ENCODE measurements at regions not wholly inside any gene's neighbourhood (a gene's known extent, or its start where the extent isn't known, plus 50 kb on each side); places are given as distances from the start of the nearest gene placed in this dataset.
"Not testable (repeated sequence)": the region's sequence is repeated elsewhere in the genome, so short reads cannot be mapped to it uniquely, and the experiment has no call there.

- no peak for DNase-seq (ENCODE audit: low spot score)
Measured at GRCh38 chr13:71214357-71214756, 652.6 kb downstream of the DACH1 start.

GRCh38 chr13:71213252-71213821 is 653.7 kb downstream of the DACH1 start:
- DNase-seq (ENCODE audit: low spot score), result no peak

GRCh38 chr13:71210861-71211260 is 656.1 kb downstream of the DACH1 start:
- no peak for DNase-seq (ENCODE audit: low spot score)

GRCh38 chr13:71209217-71209616 is 657.8 kb downstream of the DACH1 start:
- DNase-seq (ENCODE audit: low spot score), result no peak

GRCh38 chr13:71184583-71184982 is 682.4 kb downstream of the DACH1 start:
- not testable (repeated sequence) for DNase-seq (ENCODE audit: low spot score)

GRCh38 chr13:71183352-71183751 is 683.7 kb downstream of the DACH1 start:
- DNase-seq (ENCODE audit: low spot score), result not testable (repeated sequence)

- DNase-seq (ENCODE audit: low spot score), result no peak
Measured at GRCh38 chr13:71171740-71172139, 695.3 kb downstream of the DACH1 start.

GRCh38 chr13:71169180-71169579 is 697.8 kb downstream of the DACH1 start:
- DNase-seq (ENCODE audit: low spot score), result no peak

- DNase-seq (ENCODE audit: low spot score), result no peak
Measured at GRCh38 chr13:71156550-71156949, 710.5 kb downstream of the DACH1 start.

GRCh38 chr13:71149498-71150363 is 717.3 kb downstream of the DACH1 start:
- no peak for DNase-seq (ENCODE audit: low spot score)

GRCh38 chr13:71149046-71149445 is 718.0 kb downstream of the DACH1 start:
- no peak for DNase-seq (ENCODE audit: low spot score)

- no peak for DNase-seq (ENCODE audit: low spot score)
Measured at GRCh38 chr13:71148396-71148795, 718.6 kb downstream of the DACH1 start.

- no peak for DNase-seq (ENCODE audit: low spot score)
Measured at GRCh38 chr13:71144883-71145282, 722.1 kb downstream of the DACH1 start.

GRCh38 chr13:71137101-71137500 is 729.9 kb downstream of the DACH1 start:
- DNase-seq (ENCODE audit: low spot score), result no peak

GRCh38 chr13:71124230-71124629 is 742.8 kb downstream of the DACH1 start:
- DNase-seq (ENCODE audit: low spot score), result no peak

- no peak for DNase-seq (ENCODE audit: low spot score)
Measured at GRCh38 chr13:71118779-71119364, 748.1 kb downstream of the DACH1 start.

GRCh38 chr13:71117920-71118319 is 749.1 kb downstream of the DACH1 start:
- DNase-seq (ENCODE audit: low spot score), result no peak

- DNase-seq (ENCODE audit: low spot score), result no peak
Measured at GRCh38 chr13:71115301-71115700, 751.7 kb downstream of the DACH1 start.

GRCh38 chr13:71096421-71096820 is 770.6 kb downstream of the DACH1 start:
- DNase-seq (ENCODE audit: low spot score), result no peak

GRCh38 chr13:71090990-71091389 is 776.0 kb downstream of the DACH1 start:
- no peak for DNase-seq (ENCODE audit: low spot score)

GRCh38 chr13:71089056-71089455 is 777.9 kb downstream of the DACH1 start:
- no peak for DNase-seq (ENCODE audit: low spot score)

GRCh38 chr13:71087432-71087831 is 779.6 kb downstream of the DACH1 start:
- no peak for DNase-seq (ENCODE audit: low spot score)

GRCh38 chr13:71087006-71087405 is 780.0 kb downstream of the DACH1 start:
- no peak for DNase-seq (ENCODE audit: low spot score)
